DND-41 (cell line): ENCODE measurements at regions not wholly inside any gene's neighbourhood (a gene's known extent, or its start where the extent isn't known, plus 50 kb on each side); places are given as distances from the start of the nearest gene placed in this dataset.
A peak's percentile ranks its signal among the peaks of the same experiment; 100 is the strongest.

Experiments used
- ATAC-seq: fragments of 200-7000 bp; cut with Tn5 transposase; 3 replicates; pipeline ENCODE4 v1.9.1; 2021; ENCODE audit warnings: low read depth; ENCODE audit not compliant: insufficient read depth
- DNase-seq: peaks from one replicate; pipeline ENCODE4 v3.0.0-alpha.2; 2020
- H2AFZ ChIP-seq: 2 replicates; pipeline ENCODE4 v1.6.0; 2012; ENCODE audit warnings: low read depth, low read length
- H3K27ac ChIP-seq: 2 replicates; pipeline ENCODE4 v1.5.1; 2012; ENCODE audit warnings: low read length, inconsistent platforms
- H3K27me3 ChIP-seq: fragments of 200-600 bp; sonication (generic); 2 replicates; pipeline ENCODE4 v1.6.0; 2012; ENCODE audit warnings: low read length, mild to moderate bottlenecking, inconsistent platforms; ENCODE audit not compliant: insufficient read depth, poor library complexity
- H3K36me3 ChIP-seq: 2 replicates; pipeline ENCODE4 v1.5.1; 2012; ENCODE audit warnings: low read length, inconsistent platforms; ENCODE audit not compliant: insufficient read depth
- H3K4me1 ChIP-seq: 2 replicates; pipeline ENCODE4 v1.5.1; 2012; ENCODE audit warnings: mild to moderate bottlenecking, low read length; ENCODE audit not compliant: insufficient read depth
- H3K4me2 ChIP-seq: 2 replicates; pipeline ENCODE4 v1.6.0; 2012; ENCODE audit warnings: mild to moderate bottlenecking, moderate library complexity, low read length, inconsistent platforms; ENCODE audit not compliant: insufficient read depth
- H3K4me3 ChIP-seq, 2 experiments: fragments of 200-600 bp in 1 of 2; shearing (Covaris generic) in 1 of 2; 2 replicates each; pipeline ENCODE4 v1.5.1; 2012 to 2016; ENCODE audit warnings: inconsistent platforms in 2 of 2, low read length in 2 of 2, mild to moderate bottlenecking in 2 of 2, low read depth in 1 of 2, moderate library complexity in 1 of 2
- H3K79me2 ChIP-seq: 2 replicates; pipeline ENCODE4 v1.6.0; 2012; ENCODE audit warnings: low read length, inconsistent platforms; ENCODE audit not compliant: insufficient read depth
- H3K9ac ChIP-seq: 2 replicates; pipeline ENCODE4 v1.6.0; 2012; ENCODE audit warnings: low read depth, mild to moderate bottlenecking, inconsistent platforms, low read length, moderate library complexity
- H3K9me3 ChIP-seq: 2 replicates; pipeline ENCODE4 v1.5.1; 2012; ENCODE audit warnings: low read length, moderate library complexity, mild to moderate bottlenecking, inconsistent platforms; ENCODE audit not compliant: insufficient read depth, severe bottlenecking
- H4K20me1 ChIP-seq: 2 replicates; pipeline ENCODE4 v1.6.0; 2012; ENCODE audit warnings: low read length; ENCODE audit not compliant: insufficient read depth
- CTCF ChIP-seq: IDR thresholded peaks from 2 replicates; pipeline ENCODE4 v1.5.1; 2012; ENCODE audit warnings: borderline replicate concordance, low read length, moderate library complexity, mild to moderate bottlenecking; ENCODE audit not compliant: poor library complexity, severe bottlenecking; ENCODE audit errors: extremely low read depth
- EZH2 ChIP-seq: IDR thresholded peaks from 3 replicates; pipeline ENCODE4 v1.6.1; 2012; ENCODE audit warnings: borderline replicate concordance, low read depth, mild to moderate bottlenecking, moderate library complexity, low read length, inconsistent platforms; ENCODE audit not compliant: severe bottlenecking

GRCh38 chr7:136585954-136586670 is 282.3 kb upstream of the CHRM2 start:
- H3K4me1 ChIP-seq, result no peaks in the 10 kb centered on the region
- no peaks in the 10 kb centered on the region for H3K36me3 ChIP-seq
- no peak overlapping the region for H3K27ac ChIP-seq
- no peak for TF ChIP-seq CTCF
- TF ChIP-seq EZH2, result no peak
- no peak for ATAC-seq
- H2AFZ ChIP-seq, result no peak overlapping the region
- H3K9ac ChIP-seq, result no peak overlapping the region
- no peak overlapping the region for H3K4me2 ChIP-seq
- no peaks in the 10 kb centered on the region for H4K20me1 ChIP-seq
- H3K9me3 ChIP-seq, result no peaks in the 10 kb centered on the region
- H3K4me3 ChIP-seq, result no peak overlapping the region
- no peaks in the 10 kb centered on the region for H3K79me2 ChIP-seq
- no peak for DNase-seq
- H3K27me3 ChIP-seq, result no peaks in the 10 kb centered on the region

- no peak overlapping the region for H3K4me2 ChIP-seq
- H3K79me2 ChIP-seq, result no peaks in the 10 kb centered on the region
- no peaks in the 10 kb centered on the region for H4K20me1 ChIP-seq
- peaks cover 11% of the 10 kb centered on the region for H3K4me1 ChIP-seq
- H3K27me3 ChIP-seq, result no peaks in the 10 kb centered on the region
- TF ChIP-seq EZH2, result no peak
- H3K9ac ChIP-seq, result no peak overlapping the region
- ATAC-seq (peak; percentile 87), DNase-seq (peak; percentile 52)
- H3K27ac ChIP-seq, result no peak overlapping the region
- H3K4me3 ChIP-seq, result no peak overlapping the region
- H3K9me3 ChIP-seq, result no peaks in the 10 kb centered on the region
- H2AFZ ChIP-seq, result no peak overlapping the region
- no peaks in the 10 kb centered on the region for H3K36me3 ChIP-seq
Measured at GRCh38 chr7:136566491-136566890, 302.0 kb upstream of the CHRM2 start.

GRCh38 chr7:136555933-136556332 is 312.5 kb upstream of the CHRM2 start:
- no peaks in the 10 kb centered on the region for H3K9me3 ChIP-seq
- no peaks in the 10 kb centered on the region for H3K4me1 ChIP-seq
- TF ChIP-seq EZH2 (no peak), CTCF (no peak)
- H3K4me2 ChIP-seq, result no peak overlapping the region
- H2AFZ ChIP-seq, result no peak overlapping the region
- H3K36me3 ChIP-seq, result no peaks in the 10 kb centered on the region
- no peaks in the 10 kb centered on the region for H3K27me3 ChIP-seq
- no peak overlapping the region for H3K4me3 ChIP-seq
- H4K20me1 ChIP-seq, result no peaks in the 10 kb centered on the region
- DNase-seq (no peak), ATAC-seq (no peak)
- H3K27ac ChIP-seq, result no peak overlapping the region
- no peak overlapping the region for H3K9ac ChIP-seq
- no peaks in the 10 kb centered on the region for H3K79me2 ChIP-seq

DNA sequence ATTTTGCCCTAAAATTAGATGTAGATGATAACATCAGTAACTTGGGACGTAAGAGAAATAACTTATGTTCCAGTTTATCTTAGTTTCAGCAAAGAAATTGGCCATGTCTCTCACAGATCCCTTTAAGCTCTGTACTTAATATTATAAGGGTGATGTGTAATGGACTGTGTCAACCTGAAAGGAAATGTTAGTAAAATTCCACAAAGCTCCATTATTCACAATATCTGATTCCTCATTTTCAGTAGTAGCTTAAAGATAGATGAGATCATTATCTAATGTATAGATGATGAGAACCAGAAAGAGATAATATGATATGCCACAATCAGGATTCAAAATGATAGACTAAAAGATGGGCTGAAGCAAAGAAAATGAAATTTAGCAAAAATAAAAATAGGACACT is 316.8 kb upstream of the CHRM2 start:
- H3K36me3 ChIP-seq, result no peaks in the 10 kb centered on the region
- DNase-seq (no peak), ATAC-seq (no peak)
- no peaks in the 10 kb centered on the region for H3K79me2 ChIP-seq
- H3K4me2 ChIP-seq, result no peak overlapping the region
- no peaks in the 10 kb centered on the region for H4K20me1 ChIP-seq
- H2AFZ ChIP-seq, result no peak overlapping the region
- H3K4me3 ChIP-seq, result no peak overlapping the region
- no peaks in the 10 kb centered on the region for H3K9me3 ChIP-seq
- H3K9ac ChIP-seq, result no peak overlapping the region
- TF ChIP-seq CTCF (no peak), EZH2 (no peak)
- H3K27ac ChIP-seq, result no peak overlapping the region
- no peaks in the 10 kb centered on the region for H3K4me1 ChIP-seq
- H3K27me3 ChIP-seq, result no peaks in the 10 kb centered on the region
